SK-N-SH (cell line): ENCODE measurements at regions not wholly inside any gene's neighbourhood (a gene's known extent, or its start where the extent isn't known, plus 50 kb on each side); places are given as distances from the start of the nearest gene placed in this dataset.

ENCODE experiments used
- CTCF ChIA-PET: fragments of 300-600, 350-600 bp; formaldehyde crosslinking; extraction: SDS; loops from one replicate; lab custom pipeline; 2021; lab: Yijun Ruan, JAX
- POLR2A ChIA-PET: fragments of 350-600 bp; sonication (Branson Sonifier 250); formaldehyde crosslinking; extraction: SDS; loops from one replicate; lab custom pipeline; 2020; ENCODE audit warnings: antibody characterized with exemption, inconsistent platforms; lab: Yijun Ruan, JAX
- DNase-seq: peaks from one replicate; pipeline ENCODE4 v3.0.0; 2012
- H2AFZ ChIP-seq: fragments of 200-600 bp; sonication (generic); 2 replicates; pipeline ENCODE4 v1.8.1; 2016; ENCODE audit warnings: antibody characterized with exemption, mild to moderate bottlenecking, low read depth
- H3F3A ChIP-seq: fragments of 200-600 bp; sonication (generic); replicated peaks from 2 replicates; pipeline ENCODE3; 2016; ENCODE audit warnings: antibody characterized with exemption, mild to moderate bottlenecking; ENCODE audit not compliant: insufficient read depth
- H3K27ac ChIP-seq, 2 experiments: fragments of 200-500 bp in 1 of 2; fragments of 200-600 bp in 1 of 2; sonication (Bioruptor generic) in 1 of 2; sonication (generic), shearing (Covaris generic) in 1 of 2; 2 replicates each; pipeline versions ENCODE4 v1.5.1 to v1.6.1; 2014 to 2016; ENCODE audit warnings: low read depth in 2 of 2, inconsistent platforms in 1 of 2, low read length in 1 of 2, mild to moderate bottlenecking in 1 of 2, mixed read lengths in 1 of 2
- H3K27me3 ChIP-seq: fragments of 200-600 bp; sonication (generic), shearing (Covaris generic); 2 replicates; pipeline ENCODE4 v1.6.1; 2016; ENCODE audit warnings: mixed run types; ENCODE audit not compliant: insufficient read depth
- H3K36me3 ChIP-seq, 2 experiments: fragments of 200-500 bp in 1 of 2; fragments of 200-600 bp in 1 of 2; sonication (Bioruptor generic) in 1 of 2; sonication (generic) in 1 of 2; replicated peaks in 1 of 2; 2 replicates each; pipeline versions ENCODE3 to v1.5.1; 2014 to 2016; ENCODE audit warnings: low read length in 1 of 2, mild to moderate bottlenecking in 1 of 2; ENCODE audit not compliant: insufficient read depth in 2 of 2, control insufficient read depth in 1 of 2
- H3K4me1 ChIP-seq, 2 experiments: fragments of 200-500 bp in 1 of 2; fragments of 200-600 bp in 1 of 2; sonication (Bioruptor generic) in 1 of 2; sonication (generic), shearing (Covaris generic) in 1 of 2; 2 replicates each; pipeline versions ENCODE4 v1.5.1 to v1.6.1; 2014 to 2016; ENCODE audit warnings: low read depth in 1 of 2, low read length in 1 of 2, mixed run types in 1 of 2; ENCODE audit not compliant: insufficient read depth in 2 of 2, control insufficient read depth in 1 of 2
- H3K4me2 ChIP-seq: fragments of 200-600 bp; sonication (generic), shearing (Covaris generic); 2 replicates; pipeline ENCODE4 v1.6.1; 2017; ENCODE audit warnings: mixed run types
- H3K4me3 ChIP-seq, 2 experiments: fragments of 200-500 bp in 1 of 2; fragments of 200-600 bp in 1 of 2; sonication (Bioruptor generic) in 1 of 2; sonication (generic), shearing (Covaris generic) in 1 of 2; 2 replicates each; pipeline versions ENCODE4 v1.5.1 to v1.8.1; 2014 to 2016; ENCODE audit warnings: low read depth in 2 of 2, inconsistent platforms in 1 of 2, low read length in 1 of 2, mild to moderate bottlenecking in 1 of 2, mixed read lengths in 1 of 2, moderate library complexity in 1 of 2
- H3K79me2 ChIP-seq: fragments of 200-600 bp; sonication (generic); 2 replicates; pipeline ENCODE4 v1.8.1; 2017; ENCODE audit warnings: mild to moderate bottlenecking; ENCODE audit not compliant: insufficient read depth
- H3K9ac ChIP-seq: fragments of 200-600 bp; sonication (generic); 2 replicates; pipeline ENCODE4 v1.6.1; 2017; ENCODE audit warnings: mixed run types
- H3K9me2 ChIP-seq: fragments of 200-600 bp; sonication (generic); 2 replicates; pipeline ENCODE4 v1.6.1; 2017; ENCODE audit warnings: mixed run types
- H3K9me3 ChIP-seq: fragments of 200-600 bp; sonication (generic); 2 replicates; pipeline ENCODE4 v1.6.1; 2017; ENCODE audit warnings: mixed run types, mild to moderate bottlenecking, moderate library complexity
- H4K20me1 ChIP-seq: fragments of 200-600 bp; sonication (generic); 2 replicates; pipeline ENCODE4 v1.6.1; 2017; ENCODE audit warnings: mild to moderate bottlenecking, mixed run types; ENCODE audit not compliant: insufficient read depth
- ELF1 ChIP-seq: IDR thresholded peaks from 2 replicates; pipeline ENCODE4 v1.4.0; 2012
- EP300 ChIP-seq, 2 experiments: IDR thresholded peaks; 2 replicates each; pipeline versions ENCODE4 v1.4.0 to v1.6.1; 2012; ENCODE audit warnings: borderline replicate concordance in 1 of 2, low read depth in 1 of 2, low read length in 1 of 2
- FOXJ3 ChIP-seq: sonication (generic); formaldehyde crosslinking; IDR thresholded peaks from 2 replicates; pipeline ENCODE4 v1.5.1; 2020; ENCODE audit warnings: mild to moderate bottlenecking, missing genetic modification reagents
- GATA2 ChIP-seq: sonication (generic); formaldehyde crosslinking; IDR thresholded peaks from 2 replicates; pipeline ENCODE4 v1.5.0; 2020; ENCODE audit warnings: mild to moderate bottlenecking, missing genetic modification reagents
- JUND ChIP-seq: IDR thresholded peaks from 2 replicates; pipeline ENCODE4 v1.4.0; 2012
- MEF2A ChIP-seq: IDR thresholded peaks from 2 replicates; pipeline ENCODE4 v1.4.0; 2012; ENCODE audit warnings: low read depth, borderline replicate concordance
- POLR2AphosphoS5 ChIP-seq: IDR thresholded peaks from 2 replicates; pipeline ENCODE4 v1.6.1; 2012; ENCODE audit warnings: low read depth, low read length
- RAD21 ChIP-seq: IDR thresholded peaks from 2 replicates; pipeline ENCODE4 v1.6.1; 2012; ENCODE audit warnings: mild to moderate bottlenecking, low read length
- RCOR1 ChIP-seq: fragments of 150-350 bp; IDR thresholded peaks from 2 replicates; pipeline ENCODE4 v1.6.1; 2017; ENCODE audit warnings: antibody characterized with exemption, low read length
- RXRA ChIP-seq: IDR thresholded peaks from 2 replicates; pipeline ENCODE4 v1.4.0; 2012; ENCODE audit warnings: low read depth, mild to moderate bottlenecking, borderline replicate concordance
- SIN3A ChIP-seq: IDR thresholded peaks from 2 replicates; pipeline ENCODE4 v1.6.1; 2012; ENCODE audit warnings: low read depth, mild to moderate bottlenecking, low read length, moderate library complexity, borderline replicate concordance
- TEAD4 ChIP-seq: IDR thresholded peaks from 2 replicates; pipeline ENCODE4 v1.4.0; 2012; ENCODE audit warnings: mild to moderate bottlenecking, borderline replicate concordance; ENCODE audit not compliant: insufficient read depth
- YY1 ChIP-seq: IDR thresholded peaks from 2 replicates; pipeline ENCODE4 v1.4.0; 2012; ENCODE audit warnings: low read depth, mild to moderate bottlenecking
- WGBS: methylation state at CpG from one replicate; pipeline ENCODE4 v1.1.6; 2017; ENCODE audit warnings: low lambda C conversion rate; 5-methylcytosine and 5-hydroxymethylcytosine counted together
- TF ChIP-seq, protein P1 (sequence below): fragments of 200-600 bp; sonication (generic); IDR thresholded peaks from 2 replicates; pipeline ENCODE4 v1.6.1; 2017; ENCODE audit warnings: antibody characterized with exemption, mild to moderate bottlenecking, moderate library complexity
- TF ChIP-seq, protein P2 (sequence below): IDR thresholded peaks from 2 replicates; pipeline ENCODE4 v1.6.1; 2012; ENCODE audit warnings: mild to moderate bottlenecking, low read depth, low read length, moderate library complexity
- TF ChIP-seq, protein P3 (sequence below): IDR thresholded peaks from 2 replicates; pipeline ENCODE4 v1.4.0; 2012; ENCODE audit warnings: low read depth

DNA sequence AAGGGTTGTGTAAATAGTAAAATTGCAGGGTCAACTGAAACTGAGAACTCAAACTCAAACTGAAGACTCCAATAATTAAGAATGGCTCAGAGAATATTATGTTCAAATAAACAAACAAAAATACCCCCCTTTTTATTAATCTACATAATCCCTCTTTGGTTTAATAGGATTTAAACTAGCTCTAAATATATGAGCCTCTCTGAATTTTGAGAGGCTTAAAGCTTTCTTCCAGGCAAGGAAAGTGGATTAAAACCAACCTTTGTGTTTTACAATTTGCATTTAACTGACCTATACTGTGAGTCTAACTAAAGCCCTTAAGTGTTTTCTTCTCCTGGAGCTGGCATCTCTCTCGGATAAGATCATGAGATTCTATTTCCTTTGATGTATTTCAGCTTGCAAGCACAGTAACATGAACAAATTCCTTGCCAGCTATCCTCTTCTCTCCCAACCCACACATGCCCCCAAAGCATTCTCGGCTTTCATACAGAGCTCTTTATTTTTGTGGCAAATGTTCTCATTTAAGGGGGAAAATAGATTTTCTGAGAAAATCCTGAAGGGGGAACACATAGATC is 1310.8 kb upstream of the AGA start:
- POLR2A ChIA-PET: no interaction called here
- CTCF ChIA-PET: no interaction called here
- Histone ChIP-seq H3K9ac (no peak overlapping the region), H2AFZ (no peak overlapping the region), H3K4me2 (no peak overlapping the region), H3K79me2 (no peaks in the 10 kb centered on the region), H4K20me1 (no peaks in the 10 kb centered on the region), H3K36me3 (no peaks in the 10 kb centered on the region), H3K4me3 (no peak overlapping the region), H3K4me1 (no peaks in the 10 kb centered on the region), H3K27ac (no peak overlapping the region), H3K9me2 (0 out of 2 replicates have a peak, but pooled peaks cover 3% of the 10 kb centered on the region), H3K27me3 (no peaks in the 10 kb centered on the region), H3K9me3 (no peaks in the 10 kb centered on the region), H3F3A (no peaks in the 10 kb centered on the region)
- WGBS: 2% methylated on average over 2 of the region's 2 CpGs
- no peak for DNase-seq
- TF ChIP-seq RAD21: no peak
- no peak for TF ChIP-seq MEF2A
- TF ChIP-seq, protein P1, sequence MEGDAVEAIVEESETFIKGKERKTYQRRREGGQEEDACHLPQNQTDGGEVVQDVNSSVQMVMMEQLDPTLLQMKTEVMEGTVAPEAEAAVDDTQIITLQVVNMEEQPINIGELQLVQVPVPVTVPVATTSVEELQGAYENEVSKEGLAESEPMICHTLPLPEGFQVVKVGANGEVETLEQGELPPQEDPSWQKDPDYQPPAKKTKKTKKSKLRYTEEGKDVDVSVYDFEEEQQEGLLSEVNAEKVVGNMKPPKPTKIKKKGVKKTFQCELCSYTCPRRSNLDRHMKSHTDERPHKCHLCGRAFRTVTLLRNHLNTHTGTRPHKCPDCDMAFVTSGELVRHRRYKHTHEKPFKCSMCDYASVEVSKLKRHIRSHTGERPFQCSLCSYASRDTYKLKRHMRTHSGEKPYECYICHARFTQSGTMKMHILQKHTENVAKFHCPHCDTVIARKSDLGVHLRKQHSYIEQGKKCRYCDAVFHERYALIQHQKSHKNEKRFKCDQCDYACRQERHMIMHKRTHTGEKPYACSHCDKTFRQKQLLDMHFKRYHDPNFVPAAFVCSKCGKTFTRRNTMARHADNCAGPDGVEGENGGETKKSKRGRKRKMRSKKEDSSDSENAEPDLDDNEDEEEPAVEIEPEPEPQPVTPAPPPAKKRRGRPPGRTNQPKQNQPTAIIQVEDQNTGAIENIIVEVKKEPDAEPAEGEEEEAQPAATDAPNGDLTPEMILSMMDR: no peak
- no peak for TF ChIP-seq SIN3A
- TF ChIP-seq RCOR1: no peak
- TF ChIP-seq POLR2AphosphoS5: no peak
- TF ChIP-seq ELF1: no peak
- TF ChIP-seq JUND: no peak
- no peak for TF ChIP-seq YY1
- TF ChIP-seq FOXJ3 (CRISPR knock-in tag): no peak
- TF ChIP-seq, protein P2, sequence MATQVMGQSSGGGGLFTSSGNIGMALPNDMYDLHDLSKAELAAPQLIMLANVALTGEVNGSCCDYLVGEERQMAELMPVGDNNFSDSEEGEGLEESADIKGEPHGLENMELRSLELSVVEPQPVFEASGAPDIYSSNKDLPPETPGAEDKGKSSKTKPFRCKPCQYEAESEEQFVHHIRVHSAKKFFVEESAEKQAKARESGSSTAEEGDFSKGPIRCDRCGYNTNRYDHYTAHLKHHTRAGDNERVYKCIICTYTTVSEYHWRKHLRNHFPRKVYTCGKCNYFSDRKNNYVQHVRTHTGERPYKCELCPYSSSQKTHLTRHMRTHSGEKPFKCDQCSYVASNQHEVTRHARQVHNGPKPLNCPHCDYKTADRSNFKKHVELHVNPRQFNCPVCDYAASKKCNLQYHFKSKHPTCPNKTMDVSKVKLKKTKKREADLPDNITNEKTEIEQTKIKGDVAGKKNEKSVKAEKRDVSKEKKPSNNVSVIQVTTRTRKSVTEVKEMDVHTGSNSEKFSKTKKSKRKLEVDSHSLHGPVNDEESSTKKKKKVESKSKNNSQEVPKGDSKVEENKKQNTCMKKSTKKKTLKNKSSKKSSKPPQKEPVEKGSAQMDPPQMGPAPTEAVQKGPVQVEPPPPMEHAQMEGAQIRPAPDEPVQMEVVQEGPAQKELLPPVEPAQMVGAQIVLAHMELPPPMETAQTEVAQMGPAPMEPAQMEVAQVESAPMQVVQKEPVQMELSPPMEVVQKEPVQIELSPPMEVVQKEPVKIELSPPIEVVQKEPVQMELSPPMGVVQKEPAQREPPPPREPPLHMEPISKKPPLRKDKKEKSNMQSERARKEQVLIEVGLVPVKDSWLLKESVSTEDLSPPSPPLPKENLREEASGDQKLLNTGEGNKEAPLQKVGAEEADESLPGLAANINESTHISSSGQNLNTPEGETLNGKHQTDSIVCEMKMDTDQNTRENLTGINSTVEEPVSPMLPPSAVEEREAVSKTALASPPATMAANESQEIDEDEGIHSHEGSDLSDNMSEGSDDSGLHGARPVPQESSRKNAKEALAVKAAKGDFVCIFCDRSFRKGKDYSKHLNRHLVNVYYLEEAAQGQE: no peak
- no peak for TF ChIP-seq GATA2
- TF ChIP-seq EP300 (IDR thresholded peaks at IDR 0.05; ENCODE audit: borderline replicate concordance in 1 of 2, low read depth in 1 of 2, low read length in 1 of 2): no peak

DNA sequence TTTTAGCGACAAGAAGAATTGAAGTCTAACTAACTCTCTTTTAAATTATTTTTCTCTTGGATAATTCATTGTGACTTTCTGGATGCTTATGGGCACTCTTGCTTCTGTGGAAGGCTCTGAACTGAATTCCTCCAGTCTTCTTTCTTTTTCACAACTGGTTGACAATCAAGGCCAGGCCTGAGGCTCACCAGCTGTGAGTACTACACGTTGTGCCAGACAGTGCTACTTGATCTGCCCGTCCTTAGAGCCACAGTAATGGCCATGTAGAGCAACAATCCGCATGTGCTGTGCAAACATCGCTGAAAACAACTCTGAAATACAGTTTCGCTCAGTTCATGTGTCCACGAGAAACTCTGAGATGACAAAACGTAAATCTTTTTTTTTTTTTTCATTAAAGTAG is 1336.3 kb upstream of the AGA start:
- Histone ChIP-seq H3K27me3 (no peaks in the 10 kb centered on the region), H3K4me2 (no peak overlapping the region), H2AFZ (no peak overlapping the region), H3F3A (no peaks in the 10 kb centered on the region), H3K36me3 (no peaks in the 10 kb centered on the region), H3K27ac (no peak overlapping the region), H3K4me3 (no peak overlapping the region), H3K9me3 (no peaks in the 10 kb centered on the region), H3K9me2 (no peaks in the 10 kb centered on the region), H4K20me1 (no peaks in the 10 kb centered on the region), H3K4me1 (no peaks in the 10 kb centered on the region), H3K79me2 (no peaks in the 10 kb centered on the region), H3K9ac (no peak overlapping the region)
- no peak for DNase-seq
- ChIA-PET POLR2A (no interaction called here), CTCF (no interaction called here)
- 5% methylated on average over 8 of the region's 8 CpGs for WGBS
- TF ChIP-seq, protein P3, sequence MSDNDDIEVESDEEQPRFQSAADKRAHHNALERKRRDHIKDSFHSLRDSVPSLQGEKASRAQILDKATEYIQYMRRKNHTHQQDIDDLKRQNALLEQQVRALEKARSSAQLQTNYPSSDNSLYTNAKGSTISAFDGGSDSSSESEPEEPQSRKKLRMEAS: no peak
- TF ChIP-seq, protein P2: no peak
- TF ChIP-seq JUND (no peak), GATA2 (no peak), POLR2AphosphoS5 (no peak), TEAD4 (no peak), RAD21 (no peak), RXRA (no peak)
- TF ChIP-seq, protein P1: no peak
